Occipital lobe (tissue), 1 donor: ENCODE measurements at regions not wholly inside any gene's neighbourhood (a gene's known extent, or its start where the extent isn't known, plus 50 kb on each side); places are given as distances from the start of the nearest gene placed in this dataset.

Experiments
- DNase-seq: peaks from one replicate; lab custom pipeline; 2025; lab: John Stamatoyannopoulos, UW

DNA sequence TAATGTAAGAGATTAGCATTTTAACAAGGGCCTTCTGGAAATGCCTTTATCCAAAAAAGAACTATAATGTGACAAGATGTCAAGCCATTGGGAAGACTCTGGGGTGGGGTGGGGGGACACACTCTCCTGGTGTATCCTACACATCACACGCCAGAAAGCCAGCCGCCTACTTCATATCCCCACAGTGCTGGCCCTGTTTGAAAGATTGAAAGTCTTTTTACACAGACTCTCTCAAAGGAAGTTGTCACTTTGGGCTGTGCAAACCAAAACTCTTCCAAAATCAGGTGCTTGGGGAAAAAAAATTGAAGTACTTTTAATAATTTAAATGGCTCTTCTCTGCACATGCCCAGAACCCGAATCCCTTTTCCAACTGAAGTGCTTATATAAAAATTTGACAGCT is 666.7 kb downstream of the BCL11A start:
- DNase-seq = no peak

DNA sequence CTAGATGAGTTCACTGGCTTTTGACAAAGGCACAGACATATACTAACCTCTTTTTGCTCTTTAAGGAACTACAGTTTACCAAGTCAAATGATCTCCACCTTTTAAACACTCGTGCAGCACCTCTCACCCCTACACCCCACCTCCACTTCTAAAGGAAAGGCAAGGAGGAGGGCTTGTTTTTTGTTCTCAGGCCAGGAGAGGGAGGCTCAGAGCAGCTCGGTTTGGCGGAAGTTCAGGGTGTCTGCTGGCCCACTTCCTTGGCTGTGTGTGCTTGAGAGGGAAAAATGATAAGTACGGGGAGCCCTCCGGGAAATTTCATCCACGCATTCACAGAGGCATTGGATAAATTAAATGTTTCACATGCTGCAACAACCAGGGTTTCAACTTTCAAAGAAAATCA is 667.9 kb downstream of the BCL11A start:
- no peak for DNase-seq

DNA sequence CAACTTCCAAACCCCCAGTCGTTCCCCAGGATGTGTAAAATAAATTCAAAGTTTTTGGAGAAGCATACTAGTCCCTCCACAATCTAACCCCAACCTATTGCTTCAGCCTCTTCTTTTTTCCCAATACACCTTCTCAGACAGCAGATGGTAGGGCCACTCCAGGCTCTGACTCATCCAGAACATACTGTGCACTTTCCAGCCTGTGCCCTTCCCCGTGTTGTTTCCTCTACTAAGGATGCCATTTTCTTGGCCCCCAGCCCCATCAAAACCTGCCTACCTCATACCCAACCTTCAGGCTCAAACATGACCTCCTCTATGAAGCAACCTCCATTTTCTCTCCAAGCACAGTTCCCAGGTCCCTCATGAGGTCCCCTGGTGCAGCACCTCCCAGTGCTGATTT is 669.3 kb downstream of the BCL11A start:
- DNase-seq = no peak

- no peak for DNase-seq
Measured at GRCh38 chr2:59882822-59883221, 670.6 kb downstream of the BCL11A start.

DNA sequence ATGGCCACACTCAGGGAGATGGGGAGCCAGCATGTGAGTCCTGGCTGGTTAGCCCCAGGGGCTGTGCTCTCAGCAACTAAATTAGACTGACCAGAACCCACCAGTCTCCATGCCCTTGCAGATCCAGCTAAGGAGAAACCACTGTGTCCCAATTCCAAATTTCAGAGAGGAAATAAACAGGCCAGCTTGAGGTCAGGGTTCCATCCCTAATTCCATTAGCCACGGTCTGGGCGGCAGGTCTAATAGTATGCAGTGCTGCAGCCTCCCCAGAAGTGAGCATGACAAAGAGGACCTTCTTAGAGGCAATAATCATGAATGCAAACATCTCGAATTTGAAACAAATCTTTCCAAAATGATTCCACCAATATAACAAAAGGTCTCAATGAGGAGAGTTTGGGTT is 671.2 kb downstream of the BCL11A start:
- DNase-seq = no peak

- no peak for DNase-seq
Measured at GRCh38 chr2:59881218-59881617, 672.2 kb downstream of the BCL11A start.

DNA sequence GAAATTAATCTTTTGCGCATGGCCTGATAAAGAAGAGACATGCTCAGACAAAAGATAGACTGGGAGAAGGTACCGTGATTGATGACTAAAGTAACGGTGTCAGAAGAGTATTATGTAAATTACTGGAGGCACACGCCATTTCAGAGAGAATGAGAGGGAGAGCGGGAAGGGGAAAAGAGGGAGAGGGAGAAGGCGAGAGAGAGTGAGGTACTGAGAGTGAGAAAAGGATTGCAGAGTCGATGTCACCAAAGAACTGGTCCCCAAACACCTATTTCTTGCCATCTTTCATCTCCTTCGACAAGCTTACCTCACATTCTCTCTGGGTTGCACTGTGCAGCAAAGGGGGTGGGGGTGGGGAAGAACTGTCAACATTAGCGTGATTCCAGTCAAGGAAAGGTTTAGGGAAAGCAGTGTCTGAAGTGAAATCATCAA is 673.7 kb downstream of the BCL11A start:
- no peak for DNase-seq

DNA sequence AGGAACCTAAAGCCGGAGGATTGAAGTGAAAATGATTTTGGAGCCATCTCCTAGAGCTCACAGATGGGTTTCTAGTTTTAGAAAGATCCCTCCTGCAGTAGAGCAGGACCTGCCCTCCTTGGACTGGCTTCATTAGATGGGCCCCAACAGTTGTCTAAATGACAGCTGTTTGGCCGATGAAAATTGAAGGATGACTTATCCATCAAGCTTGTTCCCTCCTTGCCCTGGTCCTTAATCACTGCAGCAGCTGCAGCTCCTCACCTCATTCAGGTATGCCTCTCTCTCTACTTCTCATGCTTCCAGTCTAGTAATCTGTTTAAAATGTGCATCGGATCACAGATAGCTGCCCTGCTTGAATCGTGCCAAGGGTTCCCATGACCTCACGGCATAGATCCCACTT is 677.6 kb downstream of the BCL11A start:
- DNase-seq = no peak

DNA sequence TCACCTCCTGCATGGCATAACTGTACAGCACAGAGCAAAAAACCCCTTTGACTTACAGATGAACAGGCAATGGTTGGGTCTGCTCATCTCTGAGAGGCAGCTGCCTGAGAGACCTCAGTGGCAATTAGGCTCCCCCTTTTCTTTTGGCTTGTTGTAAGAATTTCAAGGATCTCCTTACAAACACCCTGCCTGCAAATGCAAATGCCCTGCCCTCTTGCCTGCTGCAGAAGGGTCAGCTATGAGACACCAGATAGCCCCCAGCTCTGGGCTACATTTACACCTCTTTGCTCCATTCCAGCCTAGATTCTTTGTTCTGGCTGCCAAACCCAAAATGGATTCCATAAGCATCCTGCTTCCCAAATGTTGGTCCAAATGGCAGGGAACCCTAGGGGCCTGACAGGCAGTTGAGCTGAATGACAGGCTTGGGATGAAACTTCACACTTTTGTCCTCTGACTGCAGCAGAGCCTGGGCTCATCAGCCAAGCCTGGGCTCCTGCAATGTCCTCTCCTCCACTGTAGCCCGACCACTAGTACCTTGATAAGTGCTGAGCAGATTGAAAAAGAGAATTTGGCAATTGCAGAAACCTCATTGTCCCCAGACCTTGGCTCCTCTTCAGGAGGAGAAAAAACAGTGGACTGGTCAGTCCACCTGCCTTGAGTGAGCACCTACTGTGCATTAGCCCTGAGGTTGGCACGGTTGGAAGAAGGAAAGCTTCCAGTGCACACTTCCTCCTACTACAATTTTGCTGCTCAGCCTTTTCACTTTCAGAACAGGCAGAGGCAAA is 678.3 kb downstream of the BCL11A start:
- DNase-seq = no peak

DNA sequence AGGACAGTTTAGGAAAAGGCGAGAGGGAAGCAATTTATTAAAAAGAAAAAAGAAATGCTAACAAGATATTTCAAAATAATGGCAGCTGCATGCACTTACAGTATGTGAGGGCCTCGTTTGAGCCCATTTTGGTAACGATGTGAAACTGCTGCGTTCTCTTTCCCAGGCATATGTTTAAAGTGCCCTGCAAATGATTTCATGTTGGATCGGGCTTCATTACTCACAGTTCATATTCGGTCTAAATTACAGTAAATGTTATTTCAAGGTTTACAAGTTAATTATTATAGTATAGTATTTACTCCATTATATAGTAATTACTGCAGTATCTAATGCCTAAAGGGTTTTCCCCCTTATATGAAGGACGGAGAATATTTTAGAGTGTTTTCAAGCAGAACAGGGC is 679.1 kb downstream of the BCL11A start:
- DNase-seq = no peak

DNA sequence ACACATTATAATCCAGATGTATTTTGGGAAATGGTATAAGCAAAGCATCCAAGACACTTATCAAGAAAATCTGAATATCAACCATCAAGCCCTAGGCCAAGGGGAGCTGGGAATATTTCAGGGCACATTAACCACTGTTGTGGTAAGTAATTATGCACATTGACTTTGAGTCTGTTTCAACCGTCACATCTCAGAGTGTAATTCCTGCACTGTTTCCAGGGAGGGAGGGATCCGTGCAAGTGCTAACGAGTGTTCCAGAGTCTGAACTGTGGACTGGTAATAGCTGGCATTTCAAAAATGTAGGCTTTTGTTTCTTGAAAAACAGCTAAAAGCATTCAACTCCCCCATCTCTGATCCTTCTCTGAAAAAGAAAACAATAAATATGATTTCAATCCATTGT is 681.6 kb downstream of the BCL11A start:
- DNase-seq = no peak

DNA sequence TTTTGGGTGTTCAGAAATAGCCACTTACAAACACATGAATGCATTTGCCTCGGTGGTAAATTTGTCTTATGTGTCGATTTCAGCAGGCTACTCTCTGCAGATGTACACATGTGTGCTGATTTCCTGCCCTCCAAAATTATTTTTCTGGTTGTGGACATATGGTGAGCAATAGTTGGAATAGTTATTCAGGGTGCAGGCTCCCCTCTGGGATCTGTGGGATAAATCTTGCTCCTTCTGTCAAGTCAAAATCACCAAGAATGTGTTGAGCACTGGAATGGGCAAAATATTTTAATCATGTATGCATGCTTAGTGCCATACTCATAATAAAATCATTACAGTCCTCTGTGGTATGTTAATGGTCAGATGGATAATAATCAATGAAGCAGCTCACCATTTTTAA is 684.5 kb downstream of the BCL11A start:
- no peak for DNase-seq

DNA sequence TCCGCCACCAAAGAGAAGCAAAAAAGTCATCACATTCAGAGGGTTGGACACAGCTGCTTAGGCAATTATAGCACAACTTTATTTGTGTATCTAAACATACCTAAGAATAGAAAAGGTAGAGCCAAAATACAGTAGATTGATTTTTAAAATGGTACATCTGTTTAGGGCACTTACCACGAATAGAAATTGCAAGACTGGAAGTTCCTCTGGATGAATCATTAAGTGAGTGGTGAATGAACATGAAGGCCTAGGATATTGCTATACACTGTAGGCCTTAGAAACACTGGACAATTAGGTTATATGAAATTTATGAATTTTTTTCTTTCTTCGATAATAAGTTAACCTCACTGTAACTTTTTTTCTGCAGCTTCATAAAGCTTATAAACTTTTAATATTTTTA is 687.0 kb downstream of the BCL11A start:
- no peak for DNase-seq

- no peak for DNase-seq
Measured at GRCh38 chr2:59858540-59858939, 694.9 kb downstream of the BCL11A start.

- DNase-seq = no peak
Measured at GRCh38 chr2:59857109-59857508, 696.3 kb downstream of the BCL11A start.

DNA sequence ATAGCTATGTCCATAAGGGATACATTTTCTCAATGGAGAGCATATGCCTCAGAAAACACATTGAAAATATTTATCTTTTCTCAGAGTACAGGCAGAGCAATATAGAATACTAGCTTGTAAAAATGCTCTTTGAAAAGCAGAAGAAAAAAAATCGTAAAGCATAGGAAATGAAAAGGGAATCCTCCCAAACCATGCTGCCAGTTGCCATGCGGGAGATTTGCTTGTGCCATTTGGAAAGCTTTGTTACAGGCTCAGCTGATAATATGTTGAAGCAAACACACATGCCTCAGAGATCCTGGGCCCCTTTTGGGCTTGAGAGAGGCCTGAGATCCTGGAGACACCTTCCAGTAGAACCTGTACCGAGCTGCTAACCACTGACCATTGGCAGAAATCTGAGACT is 697.1 kb downstream of the BCL11A start:
- DNase-seq = no peak

DNA sequence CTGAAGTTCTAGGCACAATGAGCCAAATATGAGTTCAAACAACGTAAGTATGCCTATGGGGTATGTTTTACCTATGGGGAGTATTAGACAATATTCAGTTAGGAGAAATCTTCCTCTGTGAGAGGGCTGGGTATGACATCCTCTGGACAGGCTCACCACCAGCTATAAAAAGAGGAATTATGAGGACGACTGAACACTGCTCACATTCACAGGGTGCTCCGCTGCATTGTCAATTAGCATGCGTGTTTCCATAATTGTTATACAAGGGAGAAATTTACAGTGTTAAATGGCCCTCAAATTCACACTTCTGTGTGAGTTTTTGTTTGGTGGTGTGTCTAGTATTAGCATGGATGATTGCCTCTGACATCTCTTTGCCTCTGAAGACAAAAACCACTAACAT is 700.4 kb downstream of the BCL11A start:
- DNase-seq = no peak

GRCh38 chr2:59851836-59852475 is 701.5 kb downstream of the BCL11A start:
- DNase-seq = no peak

DNA sequence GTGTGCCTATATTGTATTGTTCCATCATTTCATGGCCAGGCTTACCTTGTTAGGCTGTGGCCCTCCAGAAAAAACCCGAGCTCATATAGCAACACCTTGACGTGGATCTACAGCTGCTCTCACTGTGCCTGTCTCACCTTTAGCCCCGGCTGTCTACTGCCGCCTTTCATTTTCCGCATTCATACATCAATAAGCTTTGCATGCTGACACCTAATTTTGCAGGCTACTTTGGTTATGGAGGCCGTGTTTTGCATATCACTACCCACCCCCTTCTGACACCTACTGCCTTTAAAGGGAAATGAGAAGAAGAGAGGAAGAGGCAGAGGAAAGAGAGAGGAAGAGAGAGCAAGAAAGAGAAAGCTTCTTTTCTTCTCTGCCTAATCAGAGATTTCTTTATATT is 702.9 kb downstream of the BCL11A start:
- DNase-seq = no peak

DNA sequence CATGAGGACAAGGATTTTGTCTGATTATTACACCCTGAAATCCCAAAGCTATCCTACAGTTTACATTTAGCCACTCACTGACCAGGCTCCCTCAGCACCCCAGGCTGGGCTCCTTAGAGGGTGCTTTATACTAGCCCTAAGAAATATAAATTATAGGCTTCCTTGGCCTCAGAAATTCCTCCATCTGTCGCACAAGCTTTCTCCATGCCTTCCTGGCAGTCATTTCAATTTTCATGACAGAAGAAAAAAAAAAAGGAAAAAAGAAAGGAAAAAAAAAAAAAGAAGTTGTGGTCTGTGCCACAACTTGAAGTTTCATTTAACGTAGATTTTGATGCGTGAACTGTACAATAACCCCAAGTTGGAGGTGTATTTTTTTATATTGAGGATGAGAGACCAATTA is 719.5 kb downstream of the BCL11A start:
- no peak for DNase-seq

DNA sequence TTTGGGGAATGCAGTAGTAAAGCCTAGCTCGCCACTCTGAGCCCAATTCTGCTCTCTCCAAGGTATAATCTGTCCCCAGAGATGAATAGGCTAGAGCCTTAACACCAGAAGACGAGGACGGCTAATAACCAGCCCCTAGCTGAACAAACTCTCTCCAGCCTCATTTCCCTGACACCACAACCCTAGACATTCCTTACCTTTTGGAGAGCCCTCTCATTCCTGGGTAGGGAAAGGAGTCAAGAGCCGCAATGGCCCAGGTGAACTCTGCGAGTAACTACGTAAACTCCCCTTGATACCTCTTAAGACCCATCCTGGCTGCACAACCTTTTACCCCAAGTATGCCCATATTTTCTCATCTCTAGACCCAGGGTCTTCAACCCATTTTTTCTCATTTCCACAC is 722.9 kb downstream of the BCL11A start:
- DNase-seq = no peak

- no peak for DNase-seq
Measured at GRCh38 chr2:59827677-59828076, 725.8 kb downstream of the BCL11A start.

GRCh38 chr2:59826177-59826576 is 727.3 kb downstream of the BCL11A start:
- no peak for DNase-seq
